GM12892 (cell line): ENCODE measurements at regions not wholly inside any gene's neighbourhood (a gene's known extent, or its start where the extent isn't known, plus 50 kb on each side); places are given as distances from the start of the nearest gene placed in this dataset.

Experiments used
- POLR2A ChIP-seq: IDR thresholded peaks from 2 replicates; pipeline ENCODE4 v1.6.1; 2011; ENCODE audit warnings: low read depth, low read length, control low read depth
- POLR2AphosphoS5 ChIP-seq: IDR thresholded peaks from 2 replicates; pipeline ENCODE4 v1.6.1; 2011; ENCODE audit warnings: low read depth, low read length, control low read depth
- TAF1 ChIP-seq: IDR thresholded peaks from 2 replicates; pipeline ENCODE4 v1.6.1; 2011; ENCODE audit warnings: low read depth, mild to moderate bottlenecking, control low read depth, low read length, borderline replicate concordance

DNA sequence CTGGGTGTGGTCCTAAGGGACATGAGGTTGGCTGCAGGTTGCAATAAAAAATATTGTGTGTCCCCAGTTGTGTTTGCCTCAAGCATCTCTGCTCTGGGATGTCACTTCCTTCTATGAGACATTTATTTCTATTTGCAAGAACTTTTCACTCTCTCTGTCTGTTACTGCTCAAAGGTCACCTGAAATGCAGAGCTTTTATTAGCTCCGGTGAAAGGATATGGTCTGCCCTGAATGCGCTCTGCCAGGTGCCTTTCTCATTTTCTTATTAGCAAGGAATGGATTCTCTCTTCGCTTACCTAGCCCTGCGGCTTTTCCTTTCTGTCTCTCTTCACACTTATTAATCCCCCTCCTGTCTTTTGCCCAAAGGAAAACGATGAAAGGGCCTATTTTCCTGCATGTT is 526.1 kb downstream of the TMEM38B start:
- TF ChIP-seq TAF1: no peak
- no peak for TF ChIP-seq POLR2A
- TF ChIP-seq POLR2AphosphoS5: no peak
